K562 (cell line): ENCODE measurements at regions not wholly inside any gene's neighbourhood (a gene's known extent, or its start where the extent isn't known, plus 50 kb on each side); places are given as distances from the start of the nearest gene placed in this dataset.
A peak's percentile ranks its signal among the peaks of the same experiment; 100 is the strongest.

Experiments used
- ATAC-seq: fragments of 200-7000 bp; cut with Tn5 transposase; 3 replicates; pipeline ENCODE4 v1.9.1; 2020; ENCODE audit warnings: moderate library complexity
- BruUV-seq: library from RNA; stranded (reverse); fragments of 400-500 nt; replicated peaks from 2 replicates; lab custom pipeline; 2021; lab: Mats Ljungman, UMichigan
- CTCF ChIA-PET: fragments of 300-600 bp; formaldehyde crosslinking; extraction: SDS; loops from one replicate; lab custom pipeline; 2021; ENCODE audit warnings: low intra/inter-chr PET ratio; lab: Yijun Ruan, JAX
- POLR2A ChIA-PET: fragments of 300-600, 350-650 bp; sonication (Branson Sonifier 250); formaldehyde crosslinking; extraction: SDS; loops from one replicate; lab custom pipeline; 2021; ENCODE audit warnings: antibody characterized with exemption, inconsistent platforms; lab: Yijun Ruan, JAX
- DNase-seq, 4 experiments: peaks; one replicate each; pipeline versions ENCODE4 v3.0.0 to v3.0.0-alpha.2; 2011 to 2018; ENCODE audit warnings: low spot score in 3 of 4, mixed read lengths in 3 of 4; ENCODE audit errors: extremely low read depth in 1 of 4
- FAIRE-seq: peaks from 2 replicates; lab custom pipeline; 2011; peaks lifted over from hg19 to GRCh38; lab: Jason Lieb, UNC
- H2AFZ ChIP-seq: 2 replicates; pipeline ENCODE4 v1.6.0; 2011; ENCODE audit warnings: low read depth, low read length, control low read depth, inconsistent platforms
- H3K27ac ChIP-seq: fragments of 200-600 bp; 3 replicates; pipeline ENCODE4 v1.8.0; 2011; ENCODE audit warnings: low read depth, mild to moderate bottlenecking, control low read depth, inconsistent platforms, low read length, moderate library complexity, mixed read lengths; ENCODE audit errors: extremely low read depth
- H3K27me3 ChIP-seq, 2 experiments: fragments of 300-600 bp in 1 of 2; 2 replicates in 1 of 2; 3 replicates in 1 of 2; pipeline versions ENCODE4 v1.6.0 to v1.8.0; 2011; ENCODE audit warnings: inconsistent platforms in 2 of 2, low read length in 2 of 2, mild to moderate bottlenecking in 1 of 2, mixed read lengths in 1 of 2, moderate library complexity in 1 of 2; ENCODE audit not compliant: control insufficient read depth in 2 of 2, insufficient read depth in 2 of 2
- H3K36me3 ChIP-seq: fragments of 300-600 bp; 3 replicates; pipeline ENCODE4 v1.8.0; 2011; ENCODE audit warnings: mild to moderate bottlenecking, low read length, inconsistent platforms; ENCODE audit not compliant: control insufficient read depth, insufficient read depth
- H3K4me1 ChIP-seq, 2 experiments: fragments of 200-600 bp in 1 of 2; replicated peaks in 1 of 2; 2 replicates in 1 of 2; 3 replicates in 1 of 2; pipeline versions ENCODE4 v1.5.1 to v1.8.0; 2011; ENCODE audit warnings: inconsistent platforms in 2 of 2, low read length in 2 of 2, mild to moderate bottlenecking in 1 of 2, mixed read lengths in 1 of 2, moderate library complexity in 1 of 2; ENCODE audit not compliant: control insufficient read depth in 2 of 2, insufficient read depth in 2 of 2
- H3K4me2 ChIP-seq: 2 replicates; pipeline ENCODE4 v1.6.1; 2011; ENCODE audit warnings: low read length, control low read depth, inconsistent platforms, mixed read lengths; ENCODE audit not compliant: insufficient read depth
- H3K4me3 ChIP-seq: fragments of 200-600 bp; sonication (generic), shearing (Covaris generic); 2 replicates; pipeline ENCODE4 v1.5.1; 2016; ENCODE audit warnings: control low read depth, inconsistent platforms
- H3K79me2 ChIP-seq: fragments of 200-600 bp; 3 replicates; pipeline ENCODE4 v1.8.0; 2011; ENCODE audit warnings: low read length, inconsistent platforms; ENCODE audit not compliant: control insufficient read depth, insufficient read depth
- H3K9ac ChIP-seq, 2 experiments: 2 replicates each; pipeline versions ENCODE4 v1.6.0 to v1.6.1; 2011; ENCODE audit warnings: low read depth in 2 of 2, low read length in 2 of 2, control low read depth in 1 of 2, inconsistent platforms in 1 of 2, mild to moderate bottlenecking in 1 of 2, mixed read lengths in 1 of 2; ENCODE audit not compliant: insufficient read depth in 1 of 2
- H3K9me1 ChIP-seq: one replicate; pipeline ENCODE4 v1.6.0; 2011; ENCODE audit warnings: inconsistent platforms, mild to moderate bottlenecking, low read length, moderate library complexity; ENCODE audit not compliant: control insufficient read depth, insufficient read depth
- H3K9me3 ChIP-seq: replicated peaks from 2 replicates; pipeline ENCODE4 v1.5.1; 2011; ENCODE audit warnings: low read depth, low read length, inconsistent platforms; ENCODE audit not compliant: control insufficient read depth, insufficient read depth
- H4K20me1 ChIP-seq: replicated peaks from 2 replicates; pipeline ENCODE4 v1.6.1; 2011; ENCODE audit warnings: low read length, inconsistent platforms, mixed read lengths; ENCODE audit not compliant: control insufficient read depth, insufficient read depth
- CEBPG ChIP-seq, 3 experiments: fragments of 200-800 bp in 1 of 3; sonication (Bioruptor generic) in 1 of 3; sonication (generic) in 1 of 3; formaldehyde crosslinking in 1 of 3; IDR thresholded peaks in 2 of 3; conservative IDR thresholded peaks in 1 of 3; 2 replicates each; pipeline versions ENCODE4 v1.6.1 to v1.8.0; 2016 to 2022; ENCODE audit warnings: missing compliant biosample characterization in 2 of 3, missing genetic modification characterization in 2 of 3, mild to moderate bottlenecking in 1 of 3, missing genetic modification reagents in 1 of 3
- HEY1 ChIP-seq: fragments of 250-450 bp; sonication (Bioruptor Pico); IDR thresholded peaks from 2 replicates; pipeline ENCODE4 v1.5.0; 2020; ENCODE audit warnings: mild to moderate bottlenecking, moderate library complexity, borderline replicate concordance
- SMARCC2 ChIP-seq: fragments of 450-650 bp; IDR thresholded peaks from 2 replicates; pipeline ENCODE4 v1.6.1; 2017; ENCODE audit warnings: antibody characterized with exemption, moderate library complexity, mild to moderate bottlenecking, low read depth
- WGBS: fragments of 100-300 bp; shearing (Covaris generic); methylation state at CpG from one replicate; pipeline ENCODE4 v1.1.6; 2016; ENCODE audit warnings: low coverage, mixed read lengths; ENCODE audit not compliant: insufficient coverage; ENCODE audit errors: missing lambda C conversion rate; 5-methylcytosine and 5-hydroxymethylcytosine counted together
- in situ Hi-C: fragments of 300-500 bp; cut with MboI; formaldehyde crosslinking; loops from 4 replicates; pipeline ENCODE4 v1.15.0; 2018; ENCODE audit warnings: inconsistent platforms, mixed read lengths
- intact Hi-C: fragments of 100-400 bp; cut with micrococcal nuclease; formaldehyde crosslinking; loops from 2 replicates; pipeline ENCODE4 v1.14.2; 2022

- TF ChIP-seq HEY1, result no peak
- TF ChIP-seq, all 486 proteins: peak for 0
Measured at GRCh38 chr11:109507331-109507730, 85.3 kb downstream of the C11orf87 start (continued).

- CTCF ChIA-PET, result no interaction called here
- ATAC-seq (no peak), FAIRE-seq (no peak), DNase-seq (no peak)
- Histone ChIP-seq H3K4me1 (no peaks in the 10 kb centered on the region), H3K9me1 (no peaks in the 10 kb centered on the region), H3K4me3 (no peak overlapping the region), H3K79me2 (no peaks in the 10 kb centered on the region), H2AFZ (no peak overlapping the region), H3K9me3 (no peaks in the 10 kb centered on the region), H3K36me3 (no peaks in the 10 kb centered on the region), H4K20me1 (no peaks in the 10 kb centered on the region), H3K4me2 (no peak overlapping the region), H3K9ac (no peak overlapping the region), H3K27ac (no peak overlapping the region), H3K27me3 (no peaks in the 10 kb centered on the region)
- POLR2A ChIA-PET, result no interaction called here
- no peak for TF ChIP-seq CEBPG (CRISPR knock-in tag; IDR thresholded peaks at IDR 0.05)
- TF ChIP-seq CEBPG (tag; conservative IDR thresholded peaks at IDR 0.05 in 1 of 2, IDR thresholded peaks at IDR 0.05 in 1 of 2), result 0 out of 4 replicates have a peak, but pooled peaks of 1 of the 2 experiments have one; percentile 35
- TF ChIP-seq SMARCC2, result no peak
- in situ Hi-C loops (no loop called here), intact Hi-C loops (no loop called here)
- WGBS, result 0% methylated on average over 1 of the region's 1 CpG
- BruUV-seq, result no TSS peak
Measured at GRCh38 chr11:109507836-109508561, 86.0 kb downstream of the C11orf87 start.
